SK-N-SH (cell line): ENCODE measurements at regions not wholly inside any gene's neighbourhood (a gene's known extent, or its start where the extent isn't known, plus 50 kb on each side); places are given as distances from the start of the nearest gene placed in this dataset.

Experiments used
- EP300 ChIP-seq, 2 experiments: IDR thresholded peaks; 2 replicates each; pipeline versions ENCODE4 v1.4.0 to v1.6.1; 2012; ENCODE audit warnings: borderline replicate concordance in 1 of 2, low read depth in 1 of 2, low read length in 1 of 2
- TCF12 ChIP-seq: IDR thresholded peaks from 2 replicates; pipeline ENCODE4 v1.4.0; 2012

DNA sequence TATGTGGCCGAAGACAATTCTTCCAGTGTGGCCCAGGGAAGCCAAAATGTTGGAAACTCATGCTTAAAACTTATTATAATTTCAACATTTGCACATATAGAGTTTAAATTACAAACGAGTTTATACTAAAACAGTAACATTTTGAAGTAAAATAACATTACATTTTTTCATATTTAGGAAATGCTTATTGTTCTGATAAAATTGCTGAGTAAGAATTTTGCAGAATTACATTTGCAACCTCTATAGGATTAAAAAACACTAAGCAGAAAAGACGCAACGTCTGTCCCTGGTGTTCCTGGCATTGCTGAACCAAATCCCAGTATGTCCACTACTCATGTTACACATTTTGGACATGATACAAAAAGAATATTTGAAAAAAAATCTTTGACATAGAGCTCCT lies 1241.2 kb downstream of the SUCLG1 start:
- TF ChIP-seq EP300 (IDR thresholded peaks at IDR 0.05; ENCODE audit: borderline replicate concordance in 1 of 2, low read depth in 1 of 2, low read length in 1 of 2) (no peak), TCF12 (no peak)
